ENCODE measurements at regions not wholly inside any gene's neighbourhood (a gene's known extent, or its start where the extent isn't known, plus 50 kb on each side); places are given as distances from the start of the nearest gene placed in this dataset.
A peak's percentile ranks its signal among the peaks of the same experiment; 100 is the strongest.
"Not testable (repeated sequence)": the region's sequence is repeated elsewhere in the genome, so short reads cannot be mapped to it uniquely, and the experiment has no call there.

DNA sequence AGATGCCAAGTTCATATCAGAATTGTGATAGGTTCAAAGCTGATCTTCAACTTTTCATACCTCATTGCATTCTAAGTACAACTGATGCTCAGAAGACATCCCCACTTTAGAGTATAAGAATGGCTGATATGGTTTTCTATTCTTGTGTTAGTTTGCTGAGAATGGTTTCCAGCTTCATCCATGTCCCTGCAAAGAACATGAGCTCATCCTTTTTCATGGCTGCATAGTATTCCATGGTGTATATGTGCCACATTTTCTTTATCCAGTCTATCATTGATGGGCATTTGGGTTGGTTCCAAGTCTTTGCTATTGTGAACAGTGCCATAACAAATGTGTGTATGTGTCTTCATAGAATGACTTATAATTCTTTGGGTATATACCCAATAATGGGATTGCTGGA lies 184.5 kb upstream of the RBM19 start:
- ATAC-seq; intact Hi-C loops (cut with micrococcal nuclease); H3K9me1 ChIP-seq (ENCODE audit: control insufficient read depth, insufficient read depth, low read length); H3K27ac ChIP-seq (ENCODE audit: extremely low read depth, low read depth, low read length); POLR2A ChIA-PET; H3K4me1 ChIP-seq (replicated peaks in 1 of 2; ENCODE audit: control insufficient read depth in 2 of 2, insufficient read depth in 2 of 2, low read length in 2 of 2); H3K9ac ChIP-seq (ENCODE audit: insufficient read depth in 1 of 2, low read depth in 2 of 2, low read length in 2 of 2); BruUV-seq (replicated peaks); H3K9me3 ChIP-seq (replicated peaks; ENCODE audit: control insufficient read depth, insufficient read depth, low read depth, low read length); CTCF ChIA-PET (ENCODE audit: low intra/inter-chr PET ratio); FAIRE-seq; H3K4me2 ChIP-seq (ENCODE audit: insufficient read depth, low read length); in situ Hi-C loops (cut with MboI); H3K79me2 ChIP-seq (ENCODE audit: control insufficient read depth, insufficient read depth, low read length); DNase-seq (ENCODE audit: extremely low read depth in 1 of 4, low spot score in 3 of 4); H2AFZ ChIP-seq (ENCODE audit: low read depth, low read length); H4K20me1 ChIP-seq (replicated peaks; ENCODE audit: control insufficient read depth, insufficient read depth, low read length); H3K4me3 ChIP-seq; H3K36me3 ChIP-seq (ENCODE audit: control insufficient read depth, insufficient read depth, low read length); H3K27me3 ChIP-seq (ENCODE audit: control insufficient read depth in 2 of 2, insufficient read depth in 2 of 2, low read length in 2 of 2): not testable (repeated sequence)
- TF ChIP-seq RBM25 (IDR thresholded peaks at IDR 0.05; ENCODE audit: low read depth, low read length, severe bottlenecking) (peak; percentile 75), ZNF146 (CRISPR knock-in tag; IDR thresholded peaks at IDR 0.05; ENCODE audit: unreplicated experiment) (peak; percentile 94)

DNA sequence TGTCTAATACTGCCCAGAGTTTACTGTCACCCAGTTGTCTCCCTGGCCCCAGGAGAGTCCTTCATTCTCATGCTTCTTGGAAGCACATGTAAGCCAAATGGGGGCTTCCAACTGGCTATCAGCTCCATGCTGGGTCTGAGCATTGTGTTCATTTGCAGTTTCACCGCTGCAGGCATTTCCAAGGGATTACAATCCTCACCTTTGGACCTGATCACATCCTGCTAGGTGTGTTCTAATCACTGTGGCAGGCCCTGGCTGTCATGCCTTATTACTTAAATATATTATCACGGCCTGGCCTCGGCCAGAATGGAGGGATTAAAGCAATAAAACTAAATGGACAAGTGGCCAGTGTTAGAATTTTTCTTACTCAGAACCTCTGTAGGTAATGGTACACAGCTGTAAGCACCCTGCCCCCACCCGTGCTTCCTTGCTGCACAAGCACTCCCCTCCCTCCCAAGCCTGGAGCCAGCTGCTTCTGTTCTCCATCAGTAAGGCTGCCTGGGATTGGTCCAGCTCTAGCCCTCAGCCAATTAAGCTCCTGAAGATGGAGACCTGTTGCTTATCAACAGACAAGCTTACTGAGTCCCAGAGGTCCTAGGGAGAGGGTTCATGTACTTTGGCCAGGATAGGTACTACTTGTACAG lies 175.9 kb upstream of the RBM19 start:
- no peaks in the 10 kb centered on the region for H3K36me3 ChIP-seq (ENCODE audit: control insufficient read depth, insufficient read depth, low read length)
- ChIA-PET CTCF (ENCODE audit: low intra/inter-chr PET ratio) (no interaction called here), POLR2A (interaction anchor here (0.6 to 0.8 kb wide), 2 partner anchors 39 to 141 kb away, joined by 3 read pairs; no protein-coding TSS in a partner anchor)
- DNase-seq (ENCODE audit: extremely low read depth in 1 of 4, low spot score in 3 of 4) (no peak), ATAC-seq (no peak), FAIRE-seq (no peak)
- no peak overlapping the region for H3K9ac ChIP-seq (ENCODE audit: insufficient read depth in 1 of 2, low read depth in 2 of 2, low read length in 2 of 2)
- 0% methylated on average over 4 of the region's 4 CpGs for WGBS (ENCODE audit: insufficient coverage, low coverage, missing lambda C conversion rate)
- no peaks in the 10 kb centered on the region for H3K79me2 ChIP-seq (ENCODE audit: control insufficient read depth, insufficient read depth, low read length)
- H3K9me1 ChIP-seq (ENCODE audit: control insufficient read depth, insufficient read depth, low read length), result peaks cover 2% of the 10 kb centered on the region
- H4K20me1 ChIP-seq (replicated peaks; ENCODE audit: control insufficient read depth, insufficient read depth, low read length), result no peaks in the 10 kb centered on the region
- intact Hi-C loops (cut with micrococcal nuclease) (no loop called here), in situ Hi-C loops (cut with MboI) (no loop called here)
- TF ChIP-seq ZNF253 (CRISPR knock-in tag; conservative IDR thresholded peaks at IDR 0.05) (no peak), MLLT1 (IDR thresholded peaks at IDR 0.05) (no peak), EP400 (IDR thresholded peaks at IDR 0.05) (no peak)
- no peak overlapping the region for H3K4me3 ChIP-seq
- no peaks in the 10 kb centered on the region for H3K9me3 ChIP-seq (replicated peaks; ENCODE audit: control insufficient read depth, insufficient read depth, low read depth, low read length)
- no peaks in the 10 kb centered on the region for H3K4me1 ChIP-seq (replicated peaks in 1 of 2; ENCODE audit: control insufficient read depth in 2 of 2, insufficient read depth in 2 of 2, low read length in 2 of 2)
- H3K27ac ChIP-seq (ENCODE audit: extremely low read depth, low read depth, low read length), result no peak overlapping the region
- no peak overlapping the region for H3K4me2 ChIP-seq (ENCODE audit: insufficient read depth, low read length)
- H3K27me3 ChIP-seq (ENCODE audit: control insufficient read depth in 2 of 2, insufficient read depth in 2 of 2, low read length in 2 of 2), result no peaks in the 10 kb centered on the region
- no TSS peak for BruUV-seq (replicated peaks)
- H2AFZ ChIP-seq (ENCODE audit: low read depth, low read length), result no peak overlapping the region
